Breast epithelium (tissue), 3 donors: ENCODE measurements at regions not wholly inside any gene's neighbourhood (a gene's known extent, or its start where the extent isn't known, plus 50 kb on each side); places are given as distances from the start of the nearest gene placed in this dataset.

Experiments used
- CTCF ChIP-seq, 3 donors: fragments of 450-650 bp; IDR thresholded peaks; one replicate each; pipeline ENCODE4 v1.5.1; 2016 to 2017; ENCODE audit warnings: antibody characterized with exemption in 3 of 3, mild to moderate bottlenecking in 3 of 3, moderate library complexity in 3 of 3
- POLR2A ChIP-seq: fragments of 450-650 bp; IDR thresholded peaks from one replicate; pipeline ENCODE4 v1.6.1; 2016; ENCODE audit warnings: antibody characterized with exemption, mild to moderate bottlenecking, moderate library complexity
- POLR2AphosphoS5 ChIP-seq, 3 donors: sonication (generic); formaldehyde crosslinking; IDR thresholded peaks; one replicate each; pipeline ENCODE4 v1.6.1; 2017; ENCODE audit warnings: antibody characterized with exemption in 3 of 3

- TF ChIP-seq CTCF (IDR thresholded peaks at IDR 0.05) (no peak), POLR2A (no peak), POLR2AphosphoS5 (IDR thresholded peaks at IDR 0.05) (no peak)
These were observed 114.4 kb downstream of the TENT4A start for GRCh38 chr5:6827526-6828219.
